ENCODE measurements at regions not wholly inside any gene's neighbourhood (a gene's known extent, or its start where the extent isn't known, plus 50 kb on each side); places are given as distances from the start of the nearest gene placed in this dataset.

GRCh38 chr2:12265646-12266045 lies 451.1 kb upstream of the TRIB2 start:
- intact Hi-C loops (cut with DNase I), result no loop called here
- no peak overlapping the region for H3K27ac ChIP-seq
- no peak for ATAC-seq
- no peaks in the 10 kb centered on the region for H3K9me3 ChIP-seq
- no peak overlapping the region for H3K4me3 ChIP-seq
- no peaks in the 10 kb centered on the region for H3K36me3 ChIP-seq
- no peaks in the 10 kb centered on the region for H3K4me1 ChIP-seq
- no peaks in the 10 kb centered on the region for H3K27me3 ChIP-seq
- DNase-seq, result no peak
- no peak for TF ChIP-seq CTCF (IDR thresholded peaks at IDR 0.05)

- ATAC-seq (no peak), DNase-seq (no peak)
- intact Hi-C loops (cut with DNase I), result no loop called here
- H3K36me3 ChIP-seq, result no peaks in the 10 kb centered on the region
- no peak for TF ChIP-seq CTCF (IDR thresholded peaks at IDR 0.05)
- no peaks in the 10 kb centered on the region for H3K4me1 ChIP-seq
- H3K9me3 ChIP-seq, result no peaks in the 10 kb centered on the region
- H3K4me3 ChIP-seq, result no peak overlapping the region
- no peaks in the 10 kb centered on the region for H3K27me3 ChIP-seq
- no peak overlapping the region for H3K27ac ChIP-seq
These were observed 449.7 kb upstream of the TRIB2 start for GRCh38 chr2:12267042-12267441.

- no peaks in the 10 kb centered on the region for H3K36me3 ChIP-seq
- intact Hi-C loops (cut with DNase I), result no loop called here
- no peak overlapping the region for H3K4me3 ChIP-seq
- ATAC-seq (no peak), DNase-seq (no peak)
- TF ChIP-seq CTCF (IDR thresholded peaks at IDR 0.05), result no peak
- no peaks in the 10 kb centered on the region for H3K9me3 ChIP-seq
- H3K4me1 ChIP-seq, result no peaks in the 10 kb centered on the region
- no peaks in the 10 kb centered on the region for H3K27me3 ChIP-seq
- no peak overlapping the region for H3K27ac ChIP-seq
These were observed 447.4 kb upstream of the TRIB2 start for GRCh38 chr2:12269041-12269972.

GRCh38 chr2:12270876-12271588 lies 445.7 kb upstream of the TRIB2 start:
- intact Hi-C loops (cut with DNase I), result no loop called here
- Histone ChIP-seq H3K9me3 (no peaks in the 10 kb centered on the region), H3K27ac (no peak overlapping the region), H3K4me1 (no peaks in the 10 kb centered on the region), H3K27me3 (no peaks in the 10 kb centered on the region), H3K36me3 (no peaks in the 10 kb centered on the region), H3K4me3 (no peak overlapping the region)
- TF ChIP-seq CTCF (IDR thresholded peaks at IDR 0.05), result no peak
- no peak for ATAC-seq
- DNase-seq, result no peak

GRCh38 chr2:12271589-12271984 lies 445.1 kb upstream of the TRIB2 start:
- Histone ChIP-seq H3K36me3 (no peaks in the 10 kb centered on the region), H3K27ac (no peak overlapping the region), H3K9me3 (no peaks in the 10 kb centered on the region), H3K4me1 (no peaks in the 10 kb centered on the region), H3K4me3 (no peak overlapping the region), H3K27me3 (no peaks in the 10 kb centered on the region)
- ATAC-seq, result no peak
- intact Hi-C loops (cut with DNase I), result no loop called here
- no peak for TF ChIP-seq CTCF (IDR thresholded peaks at IDR 0.05)
- DNase-seq, result no peak

Measured in left lung (tissue), 4 donors.